RWPE1 (cell line): ENCODE measurements at regions not wholly inside any gene's neighbourhood (a gene's known extent, or its start where the extent isn't known, plus 50 kb on each side); places are given as distances from the start of the nearest gene placed in this dataset.

Source experiments
- CTCF ChIA-PET: fragments of 350-600 bp; sonication (Branson Sonifier 250); formaldehyde crosslinking; extraction: SDS; loops from one replicate; lab custom pipeline; 2021; lab: Yijun Ruan, JAX
- POLR2A ChIA-PET: fragments of 400-600 bp; formaldehyde crosslinking; extraction: SDS; loops from one replicate; lab custom pipeline; 2020; ENCODE audit warnings: antibody characterized with exemption; ENCODE audit not compliant: low non-redundant PET; lab: Yijun Ruan, JAX
- DNase-seq: peaks from one replicate; pipeline ENCODE4 v3.0.0; 2012; ENCODE audit warnings: low spot score
- H3K27ac ChIP-seq: fragments of 450-650 bp; 2 replicates; pipeline ENCODE4 v1.5.1; 2017
- TF ChIP-seq, protein P1 (sequence below): fragments of 450-650 bp; conservative IDR thresholded peaks from 2 replicates; pipeline ENCODE4 v1.5.1; 2017; ENCODE audit warnings: low read depth, mild to moderate bottlenecking

DNA sequence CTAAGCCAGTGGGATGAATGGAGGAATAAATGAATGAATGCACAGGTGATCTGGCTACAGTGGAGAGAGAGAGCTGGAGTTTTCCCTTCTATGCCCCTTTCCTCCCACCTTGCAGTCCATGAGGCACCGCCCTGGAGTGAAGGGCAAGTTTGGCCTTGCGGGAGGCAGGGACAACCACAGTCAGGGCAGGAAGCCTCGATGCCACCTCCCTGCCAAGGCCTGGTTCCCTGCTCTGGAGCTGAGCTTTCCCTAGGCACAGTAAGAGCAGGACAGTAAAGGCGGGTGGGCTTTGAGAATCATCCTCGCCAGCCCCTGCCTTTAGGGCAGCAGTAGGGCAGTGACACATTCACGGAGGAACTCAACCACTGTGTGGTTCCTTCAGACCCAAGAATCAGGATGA is 72.6 kb downstream of the RBFOX3 start:
- no peak overlapping the region for H3K27ac ChIP-seq
- DNase-seq: no peak
- ChIA-PET POLR2A (no interaction called here), CTCF (interaction anchor here (0.9 kb wide), 1 partner anchor 10 kb away, joined by 3 read pairs; no protein-coding TSS in a partner anchor)
- TF ChIP-seq, protein P1, sequence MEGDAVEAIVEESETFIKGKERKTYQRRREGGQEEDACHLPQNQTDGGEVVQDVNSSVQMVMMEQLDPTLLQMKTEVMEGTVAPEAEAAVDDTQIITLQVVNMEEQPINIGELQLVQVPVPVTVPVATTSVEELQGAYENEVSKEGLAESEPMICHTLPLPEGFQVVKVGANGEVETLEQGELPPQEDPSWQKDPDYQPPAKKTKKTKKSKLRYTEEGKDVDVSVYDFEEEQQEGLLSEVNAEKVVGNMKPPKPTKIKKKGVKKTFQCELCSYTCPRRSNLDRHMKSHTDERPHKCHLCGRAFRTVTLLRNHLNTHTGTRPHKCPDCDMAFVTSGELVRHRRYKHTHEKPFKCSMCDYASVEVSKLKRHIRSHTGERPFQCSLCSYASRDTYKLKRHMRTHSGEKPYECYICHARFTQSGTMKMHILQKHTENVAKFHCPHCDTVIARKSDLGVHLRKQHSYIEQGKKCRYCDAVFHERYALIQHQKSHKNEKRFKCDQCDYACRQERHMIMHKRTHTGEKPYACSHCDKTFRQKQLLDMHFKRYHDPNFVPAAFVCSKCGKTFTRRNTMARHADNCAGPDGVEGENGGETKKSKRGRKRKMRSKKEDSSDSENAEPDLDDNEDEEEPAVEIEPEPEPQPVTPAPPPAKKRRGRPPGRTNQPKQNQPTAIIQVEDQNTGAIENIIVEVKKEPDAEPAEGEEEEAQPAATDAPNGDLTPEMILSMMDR: no peak

DNA sequence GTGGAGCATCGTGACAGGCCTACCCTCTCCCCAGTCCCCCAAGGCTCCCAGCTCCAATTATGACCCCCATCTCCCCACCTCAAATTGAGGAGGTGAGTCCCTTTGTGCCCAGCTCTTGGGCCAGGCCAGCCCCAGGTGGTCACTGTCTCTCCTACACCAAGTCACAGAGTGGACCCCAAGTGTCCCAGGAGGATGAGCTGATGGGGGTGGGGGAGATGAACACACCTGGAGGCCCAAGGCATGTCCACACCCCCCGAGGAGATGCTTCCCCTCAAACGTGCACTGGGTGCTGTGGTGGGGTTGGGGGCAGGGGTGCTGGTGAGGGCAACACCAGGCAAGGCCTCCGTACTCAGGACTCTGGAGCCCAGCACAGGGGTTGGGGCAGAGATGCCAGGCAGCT is 73.2 kb downstream of the RBFOX3 start:
- TF ChIP-seq, protein P1: no peak
- CTCF ChIA-PET: no interaction called here
- DNase-seq: no peak
- H3K27ac ChIP-seq: no peak overlapping the region
- POLR2A ChIA-PET: no interaction called here

DNA sequence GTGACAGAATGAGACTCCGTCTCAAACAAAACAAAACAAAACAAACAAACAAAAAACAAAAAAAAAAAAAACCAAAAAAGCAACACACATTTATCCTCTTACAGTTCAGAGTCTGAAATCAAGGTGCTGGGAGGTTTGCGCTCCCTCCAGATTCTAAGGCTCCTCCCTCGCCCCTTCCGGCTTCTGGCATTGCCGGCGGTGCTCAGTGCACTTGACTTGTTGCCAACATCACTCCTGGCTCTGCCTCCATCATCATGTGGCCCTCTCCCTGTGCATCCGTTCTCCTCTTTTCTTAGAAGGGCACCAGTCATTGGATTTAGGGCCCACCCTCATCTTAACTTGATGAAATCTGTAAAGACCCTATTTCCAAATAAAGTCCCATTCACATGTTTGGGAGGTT is 73.8 kb downstream of the RBFOX3 start:
- DNase-seq: no peak
- ChIA-PET POLR2A (no interaction called here), CTCF (no interaction called here)
- H3K27ac ChIP-seq: no peak overlapping the region
- TF ChIP-seq, protein P1: no peak

DNA sequence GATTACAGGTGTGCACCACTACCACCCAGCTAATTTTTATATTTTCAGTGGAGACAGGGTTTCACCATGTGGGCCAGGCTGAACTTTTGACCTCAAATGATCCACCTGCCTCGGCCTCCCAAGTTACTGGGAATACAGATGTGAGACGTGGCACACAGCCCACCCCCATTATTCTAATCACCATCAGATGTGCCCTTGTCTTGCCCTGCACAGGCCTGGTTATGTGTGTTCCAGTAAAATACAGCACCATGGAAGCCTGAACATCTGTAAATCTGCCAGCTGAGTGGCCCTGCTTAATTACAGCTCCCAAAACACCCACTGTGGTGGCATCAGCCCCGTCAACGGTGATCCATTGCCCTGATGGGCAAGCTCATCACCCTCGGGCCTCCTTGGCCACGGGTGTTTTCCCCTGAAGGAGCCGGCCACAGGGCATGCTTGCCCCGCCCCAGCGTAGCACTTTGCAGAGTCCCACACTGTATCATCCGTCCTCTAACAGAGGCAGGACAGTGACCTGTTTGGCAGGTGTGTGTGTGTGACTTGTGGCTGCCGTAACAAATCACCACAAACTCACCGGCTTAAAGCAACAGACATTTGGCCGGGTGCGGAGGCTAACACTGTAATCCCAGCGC is 74.5 kb downstream of the RBFOX3 start:
- DNase-seq: no peak
- no peak overlapping the region for H3K27ac ChIP-seq
- TF ChIP-seq, protein P1: no peak
- POLR2A ChIA-PET: no interaction called here
- CTCF ChIA-PET: no interaction called here

DNA sequence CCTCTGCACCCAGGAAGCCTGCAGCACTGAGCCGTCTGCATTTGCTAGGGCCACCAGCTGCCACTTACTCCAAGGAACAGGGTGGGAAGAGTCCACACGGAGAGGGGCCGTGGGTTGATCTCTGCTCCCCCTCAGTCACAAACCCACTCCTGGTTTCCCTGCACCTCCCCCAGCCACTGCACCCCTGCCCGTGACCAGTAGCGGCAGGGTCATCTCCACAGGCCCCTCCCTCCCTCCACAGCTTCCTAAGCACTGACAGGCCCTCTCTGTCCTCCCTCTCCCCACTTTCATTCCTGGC is 75.2 kb downstream of the RBFOX3 start:
- ChIA-PET POLR2A (no interaction called here), CTCF (no interaction called here)
- DNase-seq: no peak
- H3K27ac ChIP-seq: no peak overlapping the region
- TF ChIP-seq, protein P1: no peak

DNA sequence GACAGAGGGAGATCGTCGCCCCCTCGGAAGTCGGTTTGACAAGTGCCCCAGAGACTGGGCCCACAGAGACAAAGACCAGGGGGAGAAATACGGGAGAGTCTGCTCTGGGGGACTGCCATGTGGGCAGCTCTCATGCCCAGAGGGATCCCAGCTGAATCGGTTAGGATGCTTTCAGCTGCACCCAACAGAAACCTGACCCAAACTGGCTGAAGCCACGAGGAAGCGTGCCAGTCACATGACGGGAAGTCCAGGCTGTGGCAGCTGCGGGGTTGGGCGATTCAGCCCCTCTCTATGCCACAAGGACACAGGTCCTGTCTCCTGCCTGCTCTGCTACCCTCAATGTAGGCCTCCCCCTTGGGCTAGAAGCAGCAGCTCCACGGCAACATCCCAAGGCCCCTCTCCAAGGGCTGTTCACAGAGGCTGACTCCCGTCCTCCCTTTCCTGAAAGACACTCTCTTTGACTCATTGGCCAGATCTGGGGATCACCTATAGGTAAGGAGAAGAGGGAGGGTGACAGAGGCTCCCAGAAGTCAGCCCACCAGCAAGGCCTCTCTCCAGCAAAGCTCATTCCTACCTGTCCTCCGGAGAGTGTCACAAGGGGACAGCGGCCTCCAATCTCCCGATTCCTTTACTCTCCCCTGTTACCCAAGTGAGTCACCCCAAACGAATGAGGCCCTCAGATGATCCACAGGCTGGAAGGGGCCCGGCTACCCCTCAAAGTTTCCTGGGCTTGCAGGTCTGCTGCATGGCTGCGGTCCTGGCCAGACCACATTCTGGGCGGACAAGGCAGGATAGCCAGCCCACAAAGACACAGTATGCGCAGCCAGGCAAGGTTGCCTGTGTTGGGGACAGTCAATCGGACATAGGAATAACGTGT is 75.8 kb downstream of the RBFOX3 start:
- DNase-seq: no peak
- H3K27ac ChIP-seq: no peak overlapping the region
- ChIA-PET CTCF (no interaction called here), POLR2A (no interaction called here)
- TF ChIP-seq, protein P1: no peak
